ENCODE measurements at regions not wholly inside any gene's neighbourhood (a gene's known extent, or its start where the extent isn't known, plus 50 kb on each side); places are given as distances from the start of the nearest gene placed in this dataset.

DNA sequence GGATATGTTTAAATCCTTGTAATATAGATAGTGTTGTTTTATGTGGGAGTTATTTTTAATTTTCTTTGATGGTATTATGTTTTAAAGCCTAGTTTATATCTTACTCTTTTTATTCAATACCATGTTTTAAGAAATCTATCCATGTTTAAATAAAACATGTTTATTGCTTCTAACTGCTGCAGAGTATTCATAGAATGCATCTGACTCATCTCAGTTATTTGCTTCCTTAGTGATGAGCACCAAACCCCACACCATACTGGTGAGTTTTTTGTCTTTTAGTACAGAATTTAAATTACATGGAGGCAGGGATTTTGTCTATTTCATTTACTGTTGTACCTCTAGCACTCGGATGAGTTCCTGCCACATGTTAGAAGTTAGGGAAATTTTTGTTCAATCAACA lies 209.2 kb downstream of the NSUN3 start:
- TF ChIP-seq, protein P1, sequence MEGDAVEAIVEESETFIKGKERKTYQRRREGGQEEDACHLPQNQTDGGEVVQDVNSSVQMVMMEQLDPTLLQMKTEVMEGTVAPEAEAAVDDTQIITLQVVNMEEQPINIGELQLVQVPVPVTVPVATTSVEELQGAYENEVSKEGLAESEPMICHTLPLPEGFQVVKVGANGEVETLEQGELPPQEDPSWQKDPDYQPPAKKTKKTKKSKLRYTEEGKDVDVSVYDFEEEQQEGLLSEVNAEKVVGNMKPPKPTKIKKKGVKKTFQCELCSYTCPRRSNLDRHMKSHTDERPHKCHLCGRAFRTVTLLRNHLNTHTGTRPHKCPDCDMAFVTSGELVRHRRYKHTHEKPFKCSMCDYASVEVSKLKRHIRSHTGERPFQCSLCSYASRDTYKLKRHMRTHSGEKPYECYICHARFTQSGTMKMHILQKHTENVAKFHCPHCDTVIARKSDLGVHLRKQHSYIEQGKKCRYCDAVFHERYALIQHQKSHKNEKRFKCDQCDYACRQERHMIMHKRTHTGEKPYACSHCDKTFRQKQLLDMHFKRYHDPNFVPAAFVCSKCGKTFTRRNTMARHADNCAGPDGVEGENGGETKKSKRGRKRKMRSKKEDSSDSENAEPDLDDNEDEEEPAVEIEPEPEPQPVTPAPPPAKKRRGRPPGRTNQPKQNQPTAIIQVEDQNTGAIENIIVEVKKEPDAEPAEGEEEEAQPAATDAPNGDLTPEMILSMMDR (IDR thresholded peaks at IDR 0.05; ENCODE audit: low read length), result no peak
- no peak for TF ChIP-seq EZH2 (IDR thresholded peaks at IDR 0.05; ENCODE audit: borderline replicate concordance, low read length)
- H3K4me3 ChIP-seq (ENCODE audit: low read depth, low read length, poor library complexity, severe bottlenecking), result no peak overlapping the region
- no peaks in the 10 kb centered on the region for H3K4me1 ChIP-seq (ENCODE audit: insufficient read depth, low read length, severe bottlenecking)
- H3K27ac ChIP-seq (ENCODE audit: low read depth, low read length, poor library complexity, severe bottlenecking), result no peak overlapping the region
- no peaks in the 10 kb centered on the region for H3K9me3 ChIP-seq (ENCODE audit: low read length)
- no peaks in the 10 kb centered on the region for H3K79me2 ChIP-seq (ENCODE audit: insufficient read depth, low read length)
- H4K20me1 ChIP-seq (ENCODE audit: insufficient read depth, low read length), result no peaks in the 10 kb centered on the region
- no peaks in the 10 kb centered on the region for H3K36me3 ChIP-seq (ENCODE audit: insufficient read depth, low read length)
- no peaks in the 10 kb centered on the region for H3K27me3 ChIP-seq (ENCODE audit: insufficient read depth, low read length)
- H3F3A ChIP-seq (ENCODE audit: insufficient read depth, low read length), result no peaks in the 10 kb centered on the region
- no peak overlapping the region for H3K9ac ChIP-seq (ENCODE audit: low read length)
- no peaks in the 10 kb centered on the region for H3K9me2 ChIP-seq (ENCODE audit: low read depth, low read length)
- no peak overlapping the region for H3K4me2 ChIP-seq (ENCODE audit: low read length)
- H2AFZ ChIP-seq (ENCODE audit: low read length), result no peak overlapping the region

DNA sequence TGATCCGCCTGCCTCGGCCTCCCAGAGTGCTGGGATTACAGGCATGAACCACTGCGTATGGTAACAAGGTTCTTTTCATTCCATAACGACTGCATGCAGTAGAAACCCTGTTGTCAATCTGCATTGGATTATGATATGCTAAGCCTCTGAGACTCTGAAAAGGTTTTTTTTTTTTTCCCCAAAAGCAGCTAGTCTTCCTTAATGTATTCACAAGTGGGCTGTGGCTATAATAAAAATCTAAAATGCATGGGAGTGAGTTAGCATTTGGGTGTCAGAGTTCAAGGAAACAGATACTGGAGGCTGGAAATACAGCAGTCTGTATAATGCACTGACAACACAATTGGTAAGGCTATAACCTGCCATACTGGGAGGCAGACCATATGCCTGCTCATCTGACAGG lies 218.1 kb downstream of the NSUN3 start:
- Histone ChIP-seq H3K4me1 (ENCODE audit: insufficient read depth, low read length, severe bottlenecking) (no peaks in the 10 kb centered on the region), H2AFZ (ENCODE audit: low read length) (no peak overlapping the region), H4K20me1 (ENCODE audit: insufficient read depth, low read length) (no peaks in the 10 kb centered on the region), H3K9me2 (ENCODE audit: low read depth, low read length) (no peaks in the 10 kb centered on the region), H3K27ac (ENCODE audit: low read depth, low read length, poor library complexity, severe bottlenecking) (no peak overlapping the region), H3K27me3 (ENCODE audit: insufficient read depth, low read length) (no peaks in the 10 kb centered on the region), H3F3A (ENCODE audit: insufficient read depth, low read length) (no peaks in the 10 kb centered on the region), H3K79me2 (ENCODE audit: insufficient read depth, low read length) (no peaks in the 10 kb centered on the region), H3K9ac (ENCODE audit: low read length) (no peak overlapping the region), H3K36me3 (ENCODE audit: insufficient read depth, low read length) (no peaks in the 10 kb centered on the region), H3K9me3 (ENCODE audit: low read length) (no peaks in the 10 kb centered on the region), H3K4me3 (ENCODE audit: low read depth, low read length, poor library complexity, severe bottlenecking) (no peak overlapping the region), H3K4me2 (ENCODE audit: low read length) (no peak overlapping the region)
- TF ChIP-seq, protein P1 (IDR thresholded peaks at IDR 0.05; ENCODE audit: low read length), result no peak
- no peak for TF ChIP-seq EZH2 (IDR thresholded peaks at IDR 0.05; ENCODE audit: borderline replicate concordance, low read length)

DNA sequence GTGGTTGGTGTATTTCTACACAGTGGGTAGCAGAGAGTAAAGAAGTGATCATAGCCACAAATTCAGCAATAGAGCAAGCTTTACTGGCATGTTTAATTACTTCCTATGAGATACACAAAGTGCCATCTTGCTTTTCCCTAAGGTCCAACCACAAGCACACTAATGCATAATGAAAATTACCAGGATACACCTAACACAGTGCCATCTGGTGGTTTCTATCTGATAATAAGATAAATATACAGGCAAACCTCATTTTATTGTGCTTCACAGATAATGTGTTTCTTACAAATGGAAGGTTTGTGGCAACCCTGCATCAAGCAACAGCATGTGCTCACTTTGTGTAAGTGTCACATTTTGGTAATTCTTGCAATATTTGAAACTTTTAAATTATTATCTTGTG lies 223.0 kb downstream of the NSUN3 start:
- no peaks in the 10 kb centered on the region for H3K79me2 ChIP-seq (ENCODE audit: insufficient read depth, low read length)
- H3K9ac ChIP-seq (ENCODE audit: low read length), result no peak overlapping the region
- H3K4me1 ChIP-seq (ENCODE audit: insufficient read depth, low read length, severe bottlenecking), result no peaks in the 10 kb centered on the region
- no peaks in the 10 kb centered on the region for H3F3A ChIP-seq (ENCODE audit: insufficient read depth, low read length)
- H4K20me1 ChIP-seq (ENCODE audit: insufficient read depth, low read length), result no peaks in the 10 kb centered on the region
- no peaks in the 10 kb centered on the region for H3K27me3 ChIP-seq (ENCODE audit: insufficient read depth, low read length)
- no peak overlapping the region for H3K27ac ChIP-seq (ENCODE audit: low read depth, low read length, poor library complexity, severe bottlenecking)
- H2AFZ ChIP-seq (ENCODE audit: low read length), result no peak overlapping the region
- no peaks in the 10 kb centered on the region for H3K9me3 ChIP-seq (ENCODE audit: low read length)
- H3K4me3 ChIP-seq (ENCODE audit: low read depth, low read length, poor library complexity, severe bottlenecking), result no peak overlapping the region
- H3K36me3 ChIP-seq (ENCODE audit: insufficient read depth, low read length), result no peaks in the 10 kb centered on the region
- no peaks in the 10 kb centered on the region for H3K9me2 ChIP-seq (ENCODE audit: low read depth, low read length)
- TF ChIP-seq, protein P1 (IDR thresholded peaks at IDR 0.05; ENCODE audit: low read length), result peak; percentile 33; the same call in 1 of the 2 replicates
- TF ChIP-seq EZH2 (IDR thresholded peaks at IDR 0.05; ENCODE audit: borderline replicate concordance, low read length), result no peak
- H3K4me2 ChIP-seq (ENCODE audit: low read length), result no peak overlapping the region
